CD14-positive monocyte (primary cell): ENCODE measurements at regions not wholly inside any gene's neighbourhood (a gene's known extent, or its start where the extent isn't known, plus 50 kb on each side); places are given as distances from the start of the nearest gene placed in this dataset.

ENCODE experiments used
- DNase-seq, 3 donors: peaks; one replicate each; pipeline ENCODE4 v3.0.0-alpha.2; 2011 to 2022
- H2AFZ ChIP-seq: 2 replicates; pipeline ENCODE4 v1.6.0; 2012; ENCODE audit warnings: mild to moderate bottlenecking, low read depth, low read length, inconsistent platforms; ENCODE audit not compliant: insufficient read depth, poor library complexity, severe bottlenecking
- H3K27ac ChIP-seq, 2 donors: 1 replicate in 1 of 2; 2 replicates in 1 of 2; pipeline ENCODE4 v1.5.1; 2012 to 2013; ENCODE audit warnings: low read length in 2 of 2, control low read depth in 1 of 2, inconsistent platforms in 1 of 2, low read depth in 1 of 2, mild to moderate bottlenecking in 1 of 2
- H3K27me3 ChIP-seq, 2 donors: one replicate each; pipeline versions ENCODE4 v1.6.0 to v1.6.1; 2011 to 2013; ENCODE audit warnings: low read length in 2 of 2; ENCODE audit not compliant: control insufficient read depth in 2 of 2, insufficient read depth in 2 of 2
- H3K36me3 ChIP-seq, 2 donors: replicated peaks in 1 of 2; 1 replicate in 1 of 2; 2 replicates in 1 of 2; pipeline versions ENCODE4 v1.5.1 to v1.6.1; 2012 to 2013; ENCODE audit warnings: low read length in 2 of 2, control low read depth in 1 of 2, inconsistent platforms in 1 of 2, mild to moderate bottlenecking in 1 of 2; ENCODE audit not compliant: insufficient read depth in 2 of 2, control insufficient read depth in 1 of 2
- H3K4me1 ChIP-seq, 2 donors: 1 replicate in 1 of 2; 2 replicates in 1 of 2; pipeline versions ENCODE4 v1.5.1 to v1.6.1; 2012 to 2013; ENCODE audit warnings: low read length in 2 of 2, control low read depth in 1 of 2, inconsistent platforms in 1 of 2, mild to moderate bottlenecking in 1 of 2, moderate library complexity in 1 of 2; ENCODE audit not compliant: insufficient read depth in 2 of 2, control insufficient read depth in 1 of 2
- H3K4me2 ChIP-seq: replicated peaks from 2 replicates; pipeline ENCODE3; 2012; ENCODE audit warnings: low read length, moderate library complexity, mild to moderate bottlenecking; ENCODE audit not compliant: poor library complexity, severe bottlenecking; ENCODE audit errors: extremely low read depth
- H3K4me3 ChIP-seq, 3 experiments: fragments of 200-600 bp in 1 of 3; sonication (generic) in 1 of 3; replicated peaks in 1 of 3; 1 replicate in 2 of 3; 2 replicates in 1 of 3; pipeline ENCODE4 v1.5.1; 2011 to 2013; ENCODE audit warnings: low read length in 3 of 3, mild to moderate bottlenecking in 3 of 3, control low read depth in 2 of 3, low read depth in 2 of 3, inconsistent platforms in 1 of 3, moderate library complexity in 1 of 3
- H3K79me2 ChIP-seq: 2 replicates; pipeline ENCODE4 v1.6.0; 2012; ENCODE audit warnings: mild to moderate bottlenecking, control low read depth, inconsistent platforms, low read length, moderate library complexity; ENCODE audit not compliant: insufficient read depth
- H3K9ac ChIP-seq: 2 replicates; pipeline ENCODE4 v1.6.0; 2017; ENCODE audit warnings: low read length, mild to moderate bottlenecking; ENCODE audit not compliant: insufficient read depth, poor library complexity, severe bottlenecking
- H3K9me3 ChIP-seq, 2 donors: replicated peaks in 1 of 2; 1 replicate in 1 of 2; 2 replicates in 1 of 2; pipeline versions ENCODE4 v1.5.1 to v1.6.1; 2012 to 2013; ENCODE audit warnings: low read length in 2 of 2, control low read depth in 1 of 2; ENCODE audit not compliant: control insufficient read depth in 1 of 2, insufficient read depth in 1 of 2
- H4K20me1 ChIP-seq: 2 replicates; pipeline ENCODE4 v1.6.0; 2012; ENCODE audit warnings: mild to moderate bottlenecking, low read length, control low read depth, moderate library complexity; ENCODE audit not compliant: insufficient read depth
- H3K27ac Mint-ChIP-seq, 7 donors: one replicate each; pipeline ENCODE4 v1.8.0; 2020; ENCODE audit warnings: mild to moderate bottlenecking in 7 of 7, mixed read lengths in 7 of 7, moderate library complexity in 6 of 7, inconsistent platforms in 2 of 7
- H3K27me3 Mint-ChIP-seq, 3 donors: one replicate each; pipeline ENCODE4 v1.8.0; 2021 to 2022; ENCODE audit warnings: low read depth in 3 of 3, mild to moderate bottlenecking in 3 of 3, mixed read lengths in 3 of 3, moderate library complexity in 3 of 3, inconsistent platforms in 1 of 3
- H3K36me3 Mint-ChIP-seq, 2 donors: one replicate each; pipeline ENCODE4 v1.8.0; 2020; ENCODE audit warnings: mixed read lengths in 2 of 2, inconsistent platforms in 1 of 2, mild to moderate bottlenecking in 1 of 2
- H3K4me1 Mint-ChIP-seq: one replicate; pipeline ENCODE4 v1.8.0; 2020; ENCODE audit warnings: mild to moderate bottlenecking, mixed read lengths
- H3K4me3 Mint-ChIP-seq, 2 donors: one replicate each; pipeline ENCODE4 v1.8.0; 2020; ENCODE audit warnings: mild to moderate bottlenecking in 2 of 2, mixed read lengths in 2 of 2, moderate library complexity in 1 of 2
- H3K9me3 Mint-ChIP-seq, 7 donors: one replicate each; pipeline ENCODE4 v1.8.0; 2020 to 2022; ENCODE audit warnings: mixed read lengths in 7 of 7, mild to moderate bottlenecking in 6 of 7, moderate library complexity in 6 of 7, inconsistent platforms in 2 of 7
- CTCF ChIP-seq: fragments of 200-600 bp; IDR thresholded peaks from one replicate; pipeline ENCODE4 v1.8.0; 2022; ENCODE audit warnings: antibody characterized with exemption, mild to moderate bottlenecking
- WGBS: methylation state at CpG from one replicate; pipeline ENCODE4 v1.1.5; 2013; ENCODE audit warnings: missing lambda C conversion rate; ENCODE audit not compliant: insufficient coverage; 5-methylcytosine and 5-hydroxymethylcytosine counted together
- intact Hi-C, 2 donors: fragments of 100-400 bp; cut with micrococcal nuclease; formaldehyde crosslinking; loops; one replicate each; pipeline versions ENCODE4 v1.15.0 to v1.15.1; 2023

GRCh38 chr2:128777196-128778035 lies 458.7 kb upstream of the HS6ST1 start:
- 96% methylated on average over 14 of the region's 20 CpGs for WGBS
- intact Hi-C loops, result no loop called here
- Mint-ChIP-seq H3K27me3 (peaks cover 0 to 9% (median 2%) of the 10 kb centered on the region in 3 donors), H3K4me1 (no peaks in the 10 kb centered on the region), H3K9me3 (peaks cover 0 to 5% (median 0%) of the 10 kb centered on the region in 7 donors), H3K27ac (no peak overlapping the region), H3K36me3 (no peaks in the 10 kb centered on the region), H3K4me3 (no peak overlapping the region)
- H3K4me1 ChIP-seq, result no peaks in the 10 kb centered on the region
- no peak overlapping the region for H3K27ac ChIP-seq
- H3K9me3 ChIP-seq, result no peaks in the 10 kb centered on the region
- no peaks in the 10 kb centered on the region for H3K27me3 ChIP-seq
- no peak overlapping the region for H3K4me2 ChIP-seq
- no peaks in the 10 kb centered on the region for H4K20me1 ChIP-seq
- H2AFZ ChIP-seq, result no peak overlapping the region
- TF ChIP-seq CTCF, result no peak
- no peak for DNase-seq
- H3K4me3 ChIP-seq, result no peak overlapping the region
- H3K9ac ChIP-seq, result no peak overlapping the region
- no peaks in the 10 kb centered on the region for H3K79me2 ChIP-seq
- no peaks in the 10 kb centered on the region for H3K36me3 ChIP-seq

GRCh38 chr2:128778843-128779242 lies 460.2 kb upstream of the HS6ST1 start:
- Histone ChIP-seq H3K79me2 (no peaks in the 10 kb centered on the region), H3K27me3 (no peaks in the 10 kb centered on the region), H3K4me1 (no peaks in the 10 kb centered on the region), H3K9ac (no peak overlapping the region), H3K9me3 (no peaks in the 10 kb centered on the region), H3K36me3 (no peaks in the 10 kb centered on the region), H2AFZ (no peak overlapping the region), H4K20me1 (no peaks in the 10 kb centered on the region), H3K4me2 (no peak overlapping the region), H3K27ac (no peak overlapping the region), H3K4me3 (no peak overlapping the region)
- TF ChIP-seq CTCF, result no peak
- H3K4me1 Mint-ChIP-seq, result no peaks in the 10 kb centered on the region
- DNase-seq, result no peak
- no peak overlapping the region for H3K4me3 Mint-ChIP-seq
- intact Hi-C loops, result no loop called here
- H3K9me3 Mint-ChIP-seq, result peaks cover 0 to 5% (median 0%) of the 10 kb centered on the region in 7 donors
- H3K27ac Mint-ChIP-seq, result no peak overlapping the region
- WGBS, result 60% methylated on average over 1 of the region's 2 CpGs
- H3K27me3 Mint-ChIP-seq, result peaks cover 0 to 9% (median 2%) of the 10 kb centered on the region in 3 donors
- no peaks in the 10 kb centered on the region for H3K36me3 Mint-ChIP-seq
